Keratinocyte (primary cell): ENCODE measurements at regions not wholly inside any gene's neighbourhood (a gene's known extent, or its start where the extent isn't known, plus 50 kb on each side); places are given as distances from the start of the nearest gene placed in this dataset.

Experiments
- DNase-seq: peaks from one replicate; pipeline ENCODE4 v3.0.0-alpha.2; 2011; ENCODE audit warnings: low read depth, missing footprints, low spot score
- FAIRE-seq: peaks from 2 replicates; lab custom pipeline; 2011; peaks lifted over from hg19 to GRCh38; lab: Jason Lieb, UNC
- H2AFZ ChIP-seq: 2 replicates; pipeline ENCODE4 v1.6.0; 2012; ENCODE audit warnings: low read length, control low read depth, inconsistent platforms; ENCODE audit not compliant: control insufficient read depth
- H3K27ac ChIP-seq: 2 replicates; pipeline ENCODE4 v1.5.1; 2011; ENCODE audit warnings: low read length; ENCODE audit not compliant: control insufficient read depth, insufficient read depth
- H3K27me3 ChIP-seq: 3 replicates; pipeline ENCODE4 v1.6.0; 2011; ENCODE audit warnings: low read length; ENCODE audit not compliant: control insufficient read depth, insufficient read depth; ENCODE audit errors: extremely low read depth
- H3K36me3 ChIP-seq, 2 experiments: 2 replicates in 1 of 2; 3 replicates in 1 of 2; pipeline ENCODE4 v1.5.1; 2011; ENCODE audit warnings: low read length in 2 of 2, mild to moderate bottlenecking in 1 of 2; ENCODE audit not compliant: control insufficient read depth in 2 of 2, insufficient read depth in 2 of 2; ENCODE audit errors: extremely low read depth in 1 of 2
- H3K4me1 ChIP-seq: 3 replicates; pipeline ENCODE4 v1.5.1; 2011; ENCODE audit warnings: low read length; ENCODE audit not compliant: control insufficient read depth, insufficient read depth; ENCODE audit errors: extremely low read depth
- H3K4me2 ChIP-seq: 3 replicates; pipeline ENCODE4 v1.6.0; 2011; ENCODE audit warnings: low read depth, low read length; ENCODE audit not compliant: control insufficient read depth, insufficient read depth; ENCODE audit errors: extremely low read depth
- H3K4me3 ChIP-seq, 3 experiments: fragments of 200-600 bp in 1 of 3; sonication (generic) in 1 of 3; 2 replicates in 2 of 3; 3 replicates in 1 of 3; pipeline ENCODE4 v1.5.1; 2011 to 2016; ENCODE audit warnings: low read length in 3 of 3, mild to moderate bottlenecking in 3 of 3, control low read depth in 2 of 3, inconsistent platforms in 1 of 3, low read depth in 1 of 3, mixed read lengths in 1 of 3, mixed run types in 1 of 3, moderate library complexity in 1 of 3; ENCODE audit not compliant: control insufficient read depth in 2 of 3, insufficient read depth in 2 of 3; ENCODE audit errors: extremely low read depth in 1 of 3
- H3K79me2 ChIP-seq: 2 replicates; pipeline ENCODE4 v1.6.0; 2012; ENCODE audit warnings: low read length; ENCODE audit not compliant: control insufficient read depth, insufficient read depth
- H3K9ac ChIP-seq: 3 replicates; pipeline ENCODE4 v1.6.0; 2011; ENCODE audit warnings: low read length; ENCODE audit not compliant: control insufficient read depth, insufficient read depth; ENCODE audit errors: extremely low read depth
- H3K9me1 ChIP-seq: 3 replicates; pipeline ENCODE4 v1.6.0; 2011; ENCODE audit warnings: low read length; ENCODE audit not compliant: control insufficient read depth, insufficient read depth; ENCODE audit errors: extremely low read depth
- H3K9me3 ChIP-seq: 2 replicates; pipeline ENCODE4 v1.5.1; 2012; ENCODE audit warnings: low read depth, low read length; ENCODE audit not compliant: control insufficient read depth
- H4K20me1 ChIP-seq: 3 replicates; pipeline ENCODE4 v1.6.0; 2011; ENCODE audit warnings: low read length; ENCODE audit not compliant: control insufficient read depth, insufficient read depth; ENCODE audit errors: extremely low read depth
- CTCF ChIP-seq, 3 experiments: IDR thresholded peaks in 1 of 3; conservative IDR thresholded peaks in 1 of 3; optimal IDR thresholded peaks in 1 of 3; 2 replicates in 2 of 3; 3 replicates in 1 of 3; pipeline versions ENCODE3 to v1.5.1; 2011; ENCODE audit warnings: low read length in 3 of 3, mild to moderate bottlenecking in 3 of 3, moderate library complexity in 2 of 3, control low read depth in 1 of 3, inconsistent platforms in 1 of 3; ENCODE audit not compliant: insufficient read depth in 2 of 3; ENCODE audit errors: extremely low read depth in 1 of 3
- EZH2 ChIP-seq: IDR thresholded peaks from one replicate; pipeline ENCODE4 v1.6.1; 2012; ENCODE audit warnings: inconsistent platforms, mild to moderate bottlenecking, low read length, moderate library complexity
- dilution Hi-C: fragments of 300-500 bp; cut with MboI; formaldehyde crosslinking; loops from one replicate; pipeline ENCODE4 v1.7.0; 2020; ENCODE audit warnings: low sequenced_read_pairs; ENCODE audit not compliant: extremely low pct_ligation_motif_present

- H3K9ac ChIP-seq: no peak overlapping the region
- H3K79me2 ChIP-seq: no peaks in the 10 kb centered on the region
- no peaks in the 10 kb centered on the region for H4K20me1 ChIP-seq
- H3K4me3 ChIP-seq: no peak overlapping the region
- no peaks in the 10 kb centered on the region for H3K9me1 ChIP-seq
- peaks cover 9% of the 10 kb centered on the region for H3K4me1 ChIP-seq
- no peaks in the 10 kb centered on the region for H3K9me3 ChIP-seq
- no peaks in the 10 kb centered on the region for H3K27me3 ChIP-seq
- H3K27ac ChIP-seq: no peak overlapping the region
- H3K4me2 ChIP-seq: no peak overlapping the region
- dilution Hi-C loops: no loop called here
- TF ChIP-seq CTCF (optimal IDR thresholded peaks at IDR 0.05 in 1 of 3, IDR thresholded peaks at IDR 0.05 in 1 of 3, conservative IDR thresholded peaks at IDR 0.05 in 1 of 3; ENCODE audit: extremely low read depth in 1 of 3, insufficient read depth in 2 of 3, low read length in 3 of 3) (no peak), EZH2 (no peak)
- DNase-seq (no peak), FAIRE-seq (no peak)
- no peaks in the 10 kb centered on the region for H3K36me3 ChIP-seq
- no peak overlapping the region for H2AFZ ChIP-seq
Measured at GRCh38 chr2:118166242-118166641, 78.0 kb downstream of the INSIG2 start.

- no peak for FAIRE-seq
Measured at GRCh38 chr2:118165595-118165994, 77.3 kb downstream of the INSIG2 start.

More at GRCh38 chr2:118165595-118165994, 77.3 kb downstream of the INSIG2 start:
- H3K4me2 ChIP-seq: no peak overlapping the region
- H3K79me2 ChIP-seq: no peaks in the 10 kb centered on the region
- TF ChIP-seq CTCF (optimal IDR thresholded peaks at IDR 0.05 in 1 of 3, IDR thresholded peaks at IDR 0.05 in 1 of 3, conservative IDR thresholded peaks at IDR 0.05 in 1 of 3; ENCODE audit: extremely low read depth in 1 of 3, insufficient read depth in 2 of 3, low read length in 3 of 3): no peak
- no peak for TF ChIP-seq EZH2
- H3K9ac ChIP-seq: no peak overlapping the region
- H3K36me3 ChIP-seq: no peaks in the 10 kb centered on the region
- H3K27me3 ChIP-seq: no peaks in the 10 kb centered on the region
- peaks cover 9% of the 10 kb centered on the region for H3K4me1 ChIP-seq
- no peaks in the 10 kb centered on the region for H3K9me1 ChIP-seq
- DNase-seq: no peak
- dilution Hi-C loops: no loop called here
- H4K20me1 ChIP-seq: no peaks in the 10 kb centered on the region
- no peaks in the 10 kb centered on the region for H3K9me3 ChIP-seq
- H3K4me3 ChIP-seq: no peak overlapping the region
- no peak overlapping the region for H3K27ac ChIP-seq
- no peak overlapping the region for H2AFZ ChIP-seq
